ENCODE measurements at regions not wholly inside any gene's neighbourhood (a gene's known extent, or its start where the extent isn't known, plus 50 kb on each side); places are given as distances from the start of the nearest gene placed in this dataset.

DNA sequence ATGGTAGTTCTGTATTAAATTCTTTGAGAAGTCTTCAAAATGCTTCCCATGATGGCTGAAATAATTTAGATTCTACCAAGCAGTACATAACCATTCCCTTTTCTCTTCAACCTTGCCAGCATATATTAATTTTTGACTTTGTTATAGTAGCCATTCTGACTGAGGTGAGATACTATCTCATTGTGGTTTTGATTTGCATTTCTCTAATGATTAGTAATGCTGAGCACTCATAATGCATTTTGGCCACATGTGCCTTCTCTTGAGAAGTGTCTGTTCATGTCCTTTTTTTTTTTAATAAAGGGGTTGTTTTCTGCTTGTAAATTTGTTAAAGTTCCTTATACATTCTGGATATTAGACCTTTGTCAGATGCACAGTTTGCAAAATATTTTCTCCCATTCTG lies 173.9 kb downstream of the CALCRL start:
- Histone ChIP-seq H3K27ac (ENCODE audit: low read depth in 1 of 2, low read length in 1 of 2) (no peak overlapping the region), H3K27me3 (ENCODE audit: control insufficient read depth in 2 of 2, insufficient read depth in 1 of 2, low read length in 1 of 2) (no peaks in the 10 kb centered on the region)

DNA sequence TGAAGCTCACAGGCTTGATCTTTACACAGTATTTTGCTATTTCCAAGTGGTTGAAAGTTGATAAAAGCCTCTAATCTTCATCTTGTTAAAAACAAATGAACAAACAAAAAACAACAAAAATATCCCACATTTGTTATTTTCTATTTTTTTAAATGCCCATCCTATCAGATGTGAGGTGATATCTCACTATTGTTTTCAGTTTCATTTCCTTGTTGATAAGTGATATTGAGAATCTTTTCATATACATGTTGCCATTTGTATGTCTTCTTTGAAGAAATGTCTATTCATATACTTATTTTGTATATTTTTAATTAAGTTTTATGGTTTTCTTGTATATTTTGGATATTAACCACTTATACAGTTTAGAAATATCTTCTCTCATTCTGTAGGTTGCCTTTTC lies 175.8 kb downstream of the CALCRL start:
- Histone ChIP-seq H3K9me3 (ENCODE audit: control insufficient read depth in 2 of 2, insufficient read depth in 1 of 2, low read length in 1 of 2) (no peaks in the 10 kb centered on the region), H3K4me3 (ENCODE audit: low read length in 2 of 2) (no peak overlapping the region), H3K36me3 (ENCODE audit: control insufficient read depth in 2 of 2, insufficient read depth in 2 of 2, low read length in 1 of 2) (no peaks in the 10 kb centered on the region), H3K27me3 (ENCODE audit: control insufficient read depth in 2 of 2, insufficient read depth in 1 of 2, low read length in 1 of 2) (no peaks in the 10 kb centered on the region), H3K27ac (ENCODE audit: low read depth in 1 of 2, low read length in 1 of 2) (no peak overlapping the region), H3K4me1 (ENCODE audit: control insufficient read depth in 2 of 2, insufficient read depth in 2 of 2, low read length in 2 of 2) (no peaks in the 10 kb centered on the region)
- no peak for DNase-seq (ENCODE audit: low read depth in 6 of 9, low spot score in 9 of 9)

More for the DNA sequence above, 173.9 kb downstream of the CALCRL start:
- Histone ChIP-seq H3K4me1 (ENCODE audit: control insufficient read depth in 2 of 2, insufficient read depth in 2 of 2, low read length in 2 of 2) (no peaks in the 10 kb centered on the region), H3K36me3 (ENCODE audit: control insufficient read depth in 2 of 2, insufficient read depth in 2 of 2, low read length in 1 of 2) (no peaks in the 10 kb centered on the region), H3K4me3 (ENCODE audit: low read length in 2 of 2) (no peak overlapping the region), H3K9me3 (ENCODE audit: control insufficient read depth in 2 of 2, insufficient read depth in 1 of 2, low read length in 1 of 2) (no peaks in the 10 kb centered on the region)
- DNase-seq (ENCODE audit: low read depth in 6 of 9, low spot score in 9 of 9), result no peak

DNA sequence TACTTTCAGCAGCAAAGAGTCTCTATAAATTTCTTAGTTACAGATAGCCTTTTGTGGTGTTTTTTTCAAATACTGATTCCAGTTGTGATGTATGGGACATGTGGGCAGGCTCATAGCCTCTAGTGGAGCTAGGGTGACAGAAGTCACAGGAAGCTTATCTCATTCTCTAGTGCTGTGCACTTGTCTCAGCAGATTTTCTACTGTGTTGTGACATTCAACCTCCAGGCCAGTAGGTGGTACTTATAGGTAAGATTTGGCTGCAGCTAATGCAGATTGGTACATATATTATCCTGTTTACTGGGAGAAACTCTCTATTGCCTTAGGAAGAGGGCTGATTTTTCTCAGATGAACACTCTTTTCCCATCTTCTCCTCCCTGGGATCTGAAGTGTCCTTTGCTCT lies 176.2 kb downstream of the CALCRL start:
- DNase-seq (ENCODE audit: low read depth in 6 of 9, low spot score in 9 of 9), result no peak
- H3K9me3 ChIP-seq (ENCODE audit: control insufficient read depth in 2 of 2, insufficient read depth in 1 of 2, low read length in 1 of 2), result no peaks in the 10 kb centered on the region
- no peaks in the 10 kb centered on the region for H3K27me3 ChIP-seq (ENCODE audit: control insufficient read depth in 2 of 2, insufficient read depth in 1 of 2, low read length in 1 of 2)
- no peaks in the 10 kb centered on the region for H3K36me3 ChIP-seq (ENCODE audit: control insufficient read depth in 2 of 2, insufficient read depth in 2 of 2, low read length in 1 of 2)
- no peak overlapping the region for H3K4me3 ChIP-seq (ENCODE audit: low read length in 2 of 2)
- H3K27ac ChIP-seq (ENCODE audit: low read depth in 1 of 2, low read length in 1 of 2), result no peak overlapping the region
- no peaks in the 10 kb centered on the region for H3K4me1 ChIP-seq (ENCODE audit: control insufficient read depth in 2 of 2, insufficient read depth in 2 of 2, low read length in 2 of 2)

DNA sequence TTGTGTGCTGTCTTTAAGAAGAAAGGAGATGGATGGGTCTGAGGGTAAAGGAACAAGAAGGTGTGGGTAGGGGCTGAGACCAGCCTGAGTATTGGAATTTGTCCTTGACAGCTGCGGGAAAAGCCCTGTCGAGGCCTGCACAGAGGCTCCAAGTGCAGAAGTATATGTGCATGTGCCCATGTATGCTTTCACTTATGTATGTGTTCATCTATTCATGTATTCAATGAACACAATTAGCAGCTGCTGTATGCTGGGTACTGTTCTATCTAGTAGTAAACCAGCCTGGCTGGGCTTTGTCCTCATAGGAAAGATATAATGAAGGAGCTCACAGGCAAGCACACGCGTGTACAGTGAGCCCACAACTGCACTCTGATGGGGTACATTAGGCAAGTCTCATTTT lies 181.4 kb downstream of the CALCRL start:
- Histone ChIP-seq H3K36me3 (ENCODE audit: control insufficient read depth in 2 of 2, insufficient read depth in 2 of 2, low read length in 1 of 2) (no peaks in the 10 kb centered on the region), H3K9me3 (ENCODE audit: control insufficient read depth in 2 of 2, insufficient read depth in 1 of 2, low read length in 1 of 2) (no peaks in the 10 kb centered on the region), H3K27me3 (ENCODE audit: control insufficient read depth in 2 of 2, insufficient read depth in 1 of 2, low read length in 1 of 2) (no peaks in the 10 kb centered on the region), H3K27ac (ENCODE audit: low read depth in 1 of 2, low read length in 1 of 2) (no peak overlapping the region), H3K4me3 (ENCODE audit: low read length in 2 of 2) (no peak overlapping the region), H3K4me1 (ENCODE audit: control insufficient read depth in 2 of 2, insufficient read depth in 2 of 2, low read length in 2 of 2) (no peaks in the 10 kb centered on the region)
- WGBS, result 73% methylated on average over 4 of the region's 4 CpGs
- no peak for DNase-seq (ENCODE audit: low read depth in 6 of 9, low spot score in 9 of 9)

DNA sequence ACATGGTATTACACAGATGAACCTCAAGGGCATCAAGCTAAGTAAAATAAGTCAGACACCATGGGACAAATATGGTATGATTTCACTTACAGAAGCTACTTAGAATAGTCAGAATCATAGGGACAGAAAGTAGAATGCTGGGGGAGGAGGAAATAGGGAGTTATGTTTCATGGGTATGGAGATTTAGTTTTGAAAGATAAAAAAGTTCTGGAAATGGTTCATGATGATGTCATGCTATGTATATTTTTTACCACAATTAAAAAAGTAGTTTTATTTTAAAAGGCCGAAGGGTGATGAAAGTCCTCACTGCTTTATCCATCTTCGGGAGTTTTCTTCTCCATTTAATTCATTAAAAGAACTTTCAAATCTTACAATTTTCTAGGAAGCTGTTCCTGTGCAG lies 181.9 kb downstream of the CALCRL start:
- Histone ChIP-seq H3K4me3 (ENCODE audit: low read length in 2 of 2) (no peak overlapping the region), H3K27me3 (ENCODE audit: control insufficient read depth in 2 of 2, insufficient read depth in 1 of 2, low read length in 1 of 2) (no peaks in the 10 kb centered on the region), H3K9me3 (ENCODE audit: control insufficient read depth in 2 of 2, insufficient read depth in 1 of 2, low read length in 1 of 2) (no peaks in the 10 kb centered on the region), H3K36me3 (ENCODE audit: control insufficient read depth in 2 of 2, insufficient read depth in 2 of 2, low read length in 1 of 2) (no peaks in the 10 kb centered on the region), H3K4me1 (ENCODE audit: control insufficient read depth in 2 of 2, insufficient read depth in 2 of 2, low read length in 2 of 2) (no peaks in the 10 kb centered on the region), H3K27ac (ENCODE audit: low read depth in 1 of 2, low read length in 1 of 2) (no peak overlapping the region)
- WGBS, result 95% methylated on average over 2 of the region's 2 CpGs
- DNase-seq (ENCODE audit: low read depth in 6 of 9, low spot score in 9 of 9), result no peak

DNA sequence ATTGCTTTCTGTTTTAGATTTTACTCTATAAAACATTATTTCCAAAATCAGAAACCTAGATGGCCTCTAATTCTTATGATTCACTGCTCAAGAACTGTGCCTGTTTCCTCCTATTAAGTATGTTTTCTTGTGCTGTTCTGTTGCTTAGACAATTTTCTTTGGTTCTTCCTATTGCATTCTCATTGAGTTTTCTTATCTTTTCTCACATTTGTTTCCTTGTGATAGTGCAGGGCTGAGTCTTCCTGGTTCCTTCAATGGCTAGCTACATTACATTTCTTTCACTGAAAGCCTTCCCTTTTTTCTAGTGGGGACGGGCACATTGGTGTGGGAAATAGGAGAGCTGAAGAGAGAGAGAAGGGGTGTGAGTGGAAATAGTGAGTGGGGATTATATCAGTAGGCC lies 183.4 kb downstream of the CALCRL start:
- 79% methylated on average over 1 of the region's 1 CpG for WGBS
- Histone ChIP-seq H3K4me3 (ENCODE audit: low read length in 2 of 2) (no peak overlapping the region), H3K27ac (ENCODE audit: low read depth in 1 of 2, low read length in 1 of 2) (no peak overlapping the region), H3K9me3 (ENCODE audit: control insufficient read depth in 2 of 2, insufficient read depth in 1 of 2, low read length in 1 of 2) (no peaks in the 10 kb centered on the region), H3K36me3 (ENCODE audit: control insufficient read depth in 2 of 2, insufficient read depth in 2 of 2, low read length in 1 of 2) (no peaks in the 10 kb centered on the region), H3K27me3 (ENCODE audit: control insufficient read depth in 2 of 2, insufficient read depth in 1 of 2, low read length in 1 of 2) (no peaks in the 10 kb centered on the region), H3K4me1 (ENCODE audit: control insufficient read depth in 2 of 2, insufficient read depth in 2 of 2, low read length in 2 of 2) (no peaks in the 10 kb centered on the region)
- no peak for DNase-seq (ENCODE audit: low read depth in 6 of 9, low spot score in 9 of 9)

DNA sequence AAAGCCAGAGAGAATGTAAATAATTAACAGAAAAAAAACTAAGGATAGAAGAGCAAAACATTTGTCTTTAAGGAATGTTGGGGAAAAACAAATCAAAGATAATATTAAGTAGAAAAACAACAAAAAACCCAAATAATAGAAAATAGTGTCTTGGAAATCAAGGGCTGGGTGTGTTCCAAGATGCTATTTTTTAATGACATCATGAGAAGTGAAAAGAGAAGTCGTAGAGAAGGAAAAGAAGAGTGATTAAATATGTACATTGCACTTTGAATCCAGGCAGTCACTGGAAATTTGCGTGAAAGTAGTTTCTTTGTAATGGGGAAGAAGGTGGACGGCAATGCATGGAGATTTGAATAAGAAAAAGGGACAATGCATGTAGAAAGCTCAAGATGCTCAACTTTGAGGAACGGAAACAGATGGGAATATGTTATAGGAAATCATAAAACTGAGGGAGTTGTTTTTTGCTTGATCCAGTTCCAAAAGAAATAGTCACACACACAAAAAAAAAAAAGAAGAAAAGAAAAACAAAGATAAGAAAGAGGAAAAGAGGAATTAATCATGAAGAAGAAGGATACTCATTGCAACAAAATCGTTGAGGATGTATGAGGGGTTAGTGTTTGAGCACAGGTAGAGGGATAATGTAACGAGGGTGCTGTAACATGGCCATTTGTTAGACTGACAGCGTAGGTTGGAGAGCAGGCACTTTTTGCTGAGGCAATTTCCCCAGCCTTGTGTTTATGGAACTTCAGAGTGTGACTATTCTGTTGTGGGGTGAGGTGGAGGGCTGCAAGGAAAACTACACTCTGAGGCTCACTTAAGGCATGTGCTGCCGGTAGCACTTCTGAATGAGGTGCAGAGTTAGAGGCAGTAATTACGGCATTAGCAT lies 184.1 kb downstream of the CALCRL start:
- DNase-seq (ENCODE audit: low read depth in 6 of 9, low spot score in 9 of 9), result no peak
- H3K36me3 ChIP-seq (ENCODE audit: control insufficient read depth in 2 of 2, insufficient read depth in 2 of 2, low read length in 1 of 2), result no peaks in the 10 kb centered on the region
- H3K4me1 ChIP-seq (ENCODE audit: control insufficient read depth in 2 of 2, insufficient read depth in 2 of 2, low read length in 2 of 2), result no peaks in the 10 kb centered on the region
- no peak overlapping the region for H3K4me3 ChIP-seq (ENCODE audit: low read length in 2 of 2)
- no peaks in the 10 kb centered on the region for H3K27me3 ChIP-seq (ENCODE audit: control insufficient read depth in 2 of 2, insufficient read depth in 1 of 2, low read length in 1 of 2)
- no peak overlapping the region for H3K27ac ChIP-seq (ENCODE audit: low read depth in 1 of 2, low read length in 1 of 2)
- 68% methylated on average over 9 of the region's 9 CpGs for WGBS
- H3K9me3 ChIP-seq (ENCODE audit: control insufficient read depth in 2 of 2, insufficient read depth in 1 of 2, low read length in 1 of 2), result no peaks in the 10 kb centered on the region

DNA sequence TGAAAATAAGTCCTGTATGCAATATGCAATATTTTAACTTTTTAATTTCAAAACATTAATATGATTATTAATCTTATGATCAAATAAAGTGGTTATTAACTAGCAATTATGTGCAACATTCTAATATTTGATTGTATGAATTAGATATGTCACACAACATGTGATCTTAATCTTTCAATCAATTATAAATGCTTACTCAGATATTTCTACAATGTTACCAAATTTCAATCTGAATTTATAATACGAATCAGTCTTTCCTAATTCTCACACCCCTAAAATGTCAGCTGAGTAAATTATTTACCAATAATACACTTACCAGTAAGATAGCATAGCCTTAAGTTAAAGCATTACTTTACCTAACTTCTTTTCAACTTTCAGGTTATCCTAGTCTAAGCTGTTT lies 186.3 kb downstream of the CALCRL start:
- 98% methylated on average over 1 of the region's 1 CpG for whole genome bisulfite sequencing
- no peak overlapping the region for H3K27ac ChIP-seq (ENCODE audit: low read depth in 1 of 2, low read length in 1 of 2)
- H3K4me1 ChIP-seq (ENCODE audit: control insufficient read depth in 2 of 2, insufficient read depth in 2 of 2, low read length in 2 of 2), result no peaks in the 10 kb centered on the region
- no peak for DNase-seq (ENCODE audit: low read depth in 6 of 9, low spot score in 9 of 9)
- no peaks in the 10 kb centered on the region for H3K27me3 ChIP-seq (ENCODE audit: control insufficient read depth in 2 of 2, insufficient read depth in 1 of 2, low read length in 1 of 2)
- H3K36me3 ChIP-seq (ENCODE audit: control insufficient read depth in 2 of 2, insufficient read depth in 2 of 2, low read length in 1 of 2), result no peaks in the 10 kb centered on the region
- H3K9me3 ChIP-seq (ENCODE audit: control insufficient read depth in 2 of 2, insufficient read depth in 1 of 2, low read length in 1 of 2), result no peaks in the 10 kb centered on the region
- no peak overlapping the region for H3K4me3 ChIP-seq (ENCODE audit: low read length in 2 of 2)

DNA sequence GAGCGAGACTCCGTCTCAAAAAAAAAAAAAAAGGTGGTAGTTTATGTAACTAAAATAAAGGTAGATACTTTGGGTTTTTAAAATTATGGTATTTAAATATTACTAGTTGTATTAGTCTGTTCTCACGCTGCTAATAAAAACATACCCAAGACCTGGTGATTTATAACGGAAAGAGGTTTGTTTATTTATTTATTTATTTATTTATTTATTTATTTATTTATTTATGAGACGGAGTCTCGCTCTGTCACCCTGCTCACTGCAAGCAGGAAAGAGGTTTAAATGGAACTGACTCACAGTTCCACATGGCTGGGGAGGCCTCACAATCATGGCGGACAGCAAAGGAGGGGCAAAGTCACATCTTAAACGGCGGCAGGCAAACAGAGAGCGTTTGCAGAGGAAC lies 196.0 kb downstream of the CALCRL start:
- Histone ChIP-seq H3K27me3 (ENCODE audit: control insufficient read depth in 2 of 2, insufficient read depth in 1 of 2, low read length in 1 of 2) (no peaks in the 10 kb centered on the region), H3K27ac (ENCODE audit: low read depth in 1 of 2, low read length in 1 of 2) (no peak overlapping the region), H3K4me3 (ENCODE audit: low read length in 2 of 2) (no peak overlapping the region), H3K4me1 (ENCODE audit: control insufficient read depth in 2 of 2, insufficient read depth in 2 of 2, low read length in 2 of 2) (no peaks in the 10 kb centered on the region), H3K9me3 (ENCODE audit: control insufficient read depth in 2 of 2, insufficient read depth in 1 of 2, low read length in 1 of 2) (no peaks in the 10 kb centered on the region), H3K36me3 (ENCODE audit: control insufficient read depth in 2 of 2, insufficient read depth in 2 of 2, low read length in 1 of 2) (no peaks in the 10 kb centered on the region)
- no peak for DNase-seq (ENCODE audit: low read depth in 6 of 9, low spot score in 9 of 9)
- 95% methylated on average over 10 of the region's 10 CpGs for WGBS

Measured in thymus (tissue), 11 donors.